WTC11 (cell line): ENCODE measurements at regions not wholly inside any gene's neighbourhood (a gene's known extent, or its start where the extent isn't known, plus 50 kb on each side); places are given as distances from the start of the nearest gene placed in this dataset.
A peak's percentile ranks its signal among the peaks of the same experiment; 100 is the strongest.

ENCODE experiments used
- ATAC-seq: fragments of 200-7000 bp; cut with Tn5 transposase; 2 replicates; pipeline ENCODE4 v1.10.0; 2021; ENCODE audit warnings: mild to moderate bottlenecking, moderate library complexity
- CTCF ChIA-PET: fragments of 300-600 bp; sonication (Branson Sonifier 250); formaldehyde crosslinking; loops from one replicate; lab custom pipeline; 2021; ENCODE audit warnings: antibody characterized with exemption; lab: Charles Lee
- POLR2A ChIA-PET: fragments of 350-600 bp; sonication (Branson Sonifier 250); formaldehyde crosslinking; loops from one replicate; lab custom pipeline; 2021; ENCODE audit warnings: antibody characterized with exemption; lab: Charles Lee
- DNase-seq: peaks from one replicate; pipeline ENCODE4 v3.0.0; 2021; ENCODE audit warnings: low spot score
- H3K27ac Mint-ChIP-seq: 2 replicates; pipeline ENCODE4 v1.8.0; 2021; ENCODE audit warnings: mixed read lengths
- H3K27me3 Mint-ChIP-seq: 2 replicates; pipeline ENCODE4 v1.8.0; 2021; ENCODE audit warnings: low read depth, mild to moderate bottlenecking, moderate library complexity, mixed read lengths
- H3K36me3 Mint-ChIP-seq: 2 replicates; pipeline ENCODE4 v1.8.0; 2021; ENCODE audit warnings: mixed read lengths
- H3K4me1 Mint-ChIP-seq: 2 replicates; pipeline ENCODE4 v1.8.0; 2022; ENCODE audit warnings: mixed read lengths
- H3K4me3 Mint-ChIP-seq: 2 replicates; pipeline ENCODE4 v1.8.0; 2021; ENCODE audit warnings: mild to moderate bottlenecking, moderate library complexity, mixed read lengths
- H3K9me3 Mint-ChIP-seq: 2 replicates; pipeline ENCODE4 v1.8.0; 2021; ENCODE audit warnings: mixed read lengths
- CBFB ChIP-seq: sonication (generic); formaldehyde crosslinking; IDR thresholded peaks from 2 replicates; pipeline ENCODE4 v1.8.1; 2022; ENCODE audit warnings: mild to moderate bottlenecking, low read depth, missing genetic modification reagents
- ESRRA ChIP-seq: sonication (generic); formaldehyde crosslinking; IDR thresholded peaks from 2 replicates; pipeline ENCODE4 v1.8.1; 2022; ENCODE audit warnings: mild to moderate bottlenecking, missing genetic modification reagents, borderline replicate concordance
- ETV6 ChIP-seq: sonication (generic); formaldehyde crosslinking; IDR thresholded peaks from 2 replicates; pipeline ENCODE4 v1.8.1; 2022; ENCODE audit warnings: mild to moderate bottlenecking, missing genetic modification reagents
- JAZF1 ChIP-seq: fragments of 250-450 bp; sonication (Bioruptor Pico); IDR thresholded peaks from 2 replicates; pipeline ENCODE4 v1.9.0; 2021; ENCODE audit warnings: moderate library complexity, mild to moderate bottlenecking, inconsistent platforms
- NR1H2 ChIP-seq: sonication (generic); formaldehyde crosslinking; IDR thresholded peaks from 2 replicates; pipeline ENCODE4 v1.9.0; 2021; ENCODE audit warnings: mild to moderate bottlenecking, moderate library complexity, missing genetic modification reagents
- ZBTB21 ChIP-seq: sonication (generic); formaldehyde crosslinking; IDR thresholded peaks from 2 replicates; pipeline ENCODE4 v1.8.1; 2023; ENCODE audit warnings: mild to moderate bottlenecking, missing genetic modification reagents, borderline replicate concordance
- ZNF138 ChIP-seq: sonication (generic); formaldehyde crosslinking; conservative IDR thresholded peaks from 2 replicates; pipeline ENCODE4 v1.8.1; 2022; ENCODE audit warnings: mild to moderate bottlenecking, moderate library complexity, missing genetic modification reagents
- TF ChIP-seq, protein P1 (sequence below): sonication (generic); formaldehyde crosslinking; IDR thresholded peaks from 2 replicates; pipeline ENCODE4 v1.8.1; 2023; ENCODE audit warnings: mild to moderate bottlenecking, missing genetic modification reagents, moderate library complexity
- TF ChIP-seq, protein P2 (sequence below): sonication (generic); formaldehyde crosslinking; IDR thresholded peaks from 2 replicates; pipeline ENCODE4 v1.8.1; 2022; ENCODE audit warnings: mild to moderate bottlenecking, missing genetic modification reagents, moderate library complexity, borderline replicate concordance
- TF ChIP-seq, protein P3 (sequence below): sonication (generic); formaldehyde crosslinking; IDR thresholded peaks from 2 replicates; pipeline ENCODE4 v1.8.1; 2022; ENCODE audit warnings: mild to moderate bottlenecking, moderate library complexity, missing genetic modification reagents
- TF ChIP-seq, protein P4 (sequence below): fragments of 250-450 bp; sonication (Bioruptor Pico); IDR thresholded peaks from 2 replicates; pipeline ENCODE4 v1.9.0; 2021; ENCODE audit warnings: mild to moderate bottlenecking, borderline replicate concordance
- TF ChIP-seq, protein P5 (sequence below): sonication (generic); formaldehyde crosslinking; IDR thresholded peaks from 2 replicates; pipeline ENCODE4 v1.8.1; 2022; ENCODE audit warnings: missing genetic modification reagents, borderline replicate concordance

DNA sequence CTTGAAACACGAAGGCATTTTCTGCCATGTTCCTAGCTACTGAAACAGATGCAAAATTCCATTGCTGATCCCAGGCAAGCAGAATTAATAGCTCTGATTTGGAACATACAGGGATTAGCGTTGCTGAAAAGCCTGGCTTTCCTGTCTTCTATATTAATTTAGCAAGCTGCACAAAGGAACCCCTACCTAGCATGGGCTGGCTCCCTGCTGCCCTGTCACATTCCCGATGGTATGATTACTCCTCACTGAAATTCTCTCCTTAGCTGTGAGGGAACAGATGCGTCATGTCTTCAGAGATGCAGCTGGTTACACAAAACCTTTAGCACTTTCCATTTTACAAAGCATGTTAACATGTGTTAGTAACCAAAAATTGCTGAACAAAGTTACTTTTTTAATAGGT, 878.9 kb downstream of the TYW1 start:
- H3K4me3 Mint-ChIP-seq: no peak overlapping the region
- no peak for DNase-seq
- POLR2A ChIA-PET: no interaction called here
- TF ChIP-seq ZNF138: no peak
- no peak for TF ChIP-seq NR1H2 (CRISPR knock-in tag)
- no peak for TF ChIP-seq ETV6 (CRISPR knock-in tag)
- TF ChIP-seq, protein P1, sequence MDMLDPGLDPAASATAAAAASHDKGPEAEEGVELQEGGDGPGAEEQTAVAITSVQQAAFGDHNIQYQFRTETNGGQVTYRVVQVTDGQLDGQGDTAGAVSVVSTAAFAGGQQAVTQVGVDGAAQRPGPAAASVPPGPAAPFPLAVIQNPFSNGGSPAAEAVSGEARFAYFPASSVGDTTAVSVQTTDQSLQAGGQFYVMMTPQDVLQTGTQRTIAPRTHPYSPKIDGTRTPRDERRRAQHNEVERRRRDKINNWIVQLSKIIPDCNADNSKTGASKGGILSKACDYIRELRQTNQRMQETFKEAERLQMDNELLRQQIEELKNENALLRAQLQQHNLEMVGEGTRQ: no peak
- TF ChIP-seq ESRRA: no peak
- no peak for TF ChIP-seq ZBTB21 (CRISPR knock-in tag)
- H3K36me3 Mint-ChIP-seq: no peaks in the 10 kb centered on the region
- CTCF ChIA-PET: interaction anchor here (0.6 kb wide), 1 partner anchor 190 kb away, joined by 3 read pairs; no protein-coding TSS in a partner anchor
- no peaks in the 10 kb centered on the region; the same call in 1 of the 2 replicates for H3K27me3 Mint-ChIP-seq
- no peak for ATAC-seq
- H3K4me1 Mint-ChIP-seq: peaks cover 4% of the 10 kb centered on the region
- no peak overlapping the region for H3K27ac Mint-ChIP-seq
- H3K9me3 Mint-ChIP-seq: peaks cover 6% of the 10 kb centered on the region

DNA sequence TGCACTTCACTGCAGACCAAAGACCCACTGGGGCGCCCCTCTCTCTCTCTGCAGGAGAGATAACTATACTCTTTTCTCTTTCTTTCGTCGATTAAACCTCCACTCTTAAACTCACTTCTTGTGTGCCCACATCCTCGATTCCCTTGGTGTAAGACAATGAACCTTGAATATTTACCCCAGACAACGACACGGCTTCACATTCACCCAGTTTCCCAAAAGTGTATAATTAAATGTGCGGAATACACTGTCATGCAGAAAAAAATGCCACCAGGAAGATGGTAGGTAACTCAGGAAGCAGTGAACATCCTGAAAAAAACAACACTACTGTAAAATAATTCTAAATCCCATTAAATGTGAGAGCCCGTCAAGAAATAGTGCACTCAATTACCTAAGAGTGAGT, 882.2 kb downstream of the TYW1 start:
- no peak overlapping the region for H3K4me3 Mint-ChIP-seq
- peaks cover 4% of the 10 kb centered on the region for H3K4me1 Mint-ChIP-seq
- POLR2A ChIA-PET: no interaction called here
- no peak overlapping the region for H3K27ac Mint-ChIP-seq
- H3K36me3 Mint-ChIP-seq: no peaks in the 10 kb centered on the region
- TF ChIP-seq CBFB (CRISPR knock-in tag) (no peak), ZBTB21 (CRISPR knock-in tag) (no peak)
- TF ChIP-seq, protein P2, sequence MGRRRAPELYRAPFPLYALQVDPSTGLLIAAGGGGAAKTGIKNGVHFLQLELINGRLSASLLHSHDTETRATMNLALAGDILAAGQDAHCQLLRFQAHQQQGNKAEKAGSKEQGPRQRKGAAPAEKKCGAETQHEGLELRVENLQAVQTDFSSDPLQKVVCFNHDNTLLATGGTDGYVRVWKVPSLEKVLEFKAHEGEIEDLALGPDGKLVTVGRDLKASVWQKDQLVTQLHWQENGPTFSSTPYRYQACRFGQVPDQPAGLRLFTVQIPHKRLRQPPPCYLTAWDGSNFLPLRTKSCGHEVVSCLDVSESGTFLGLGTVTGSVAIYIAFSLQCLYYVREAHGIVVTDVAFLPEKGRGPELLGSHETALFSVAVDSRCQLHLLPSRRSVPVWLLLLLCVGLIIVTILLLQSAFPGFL: no peak
- TF ChIP-seq, protein P3, sequence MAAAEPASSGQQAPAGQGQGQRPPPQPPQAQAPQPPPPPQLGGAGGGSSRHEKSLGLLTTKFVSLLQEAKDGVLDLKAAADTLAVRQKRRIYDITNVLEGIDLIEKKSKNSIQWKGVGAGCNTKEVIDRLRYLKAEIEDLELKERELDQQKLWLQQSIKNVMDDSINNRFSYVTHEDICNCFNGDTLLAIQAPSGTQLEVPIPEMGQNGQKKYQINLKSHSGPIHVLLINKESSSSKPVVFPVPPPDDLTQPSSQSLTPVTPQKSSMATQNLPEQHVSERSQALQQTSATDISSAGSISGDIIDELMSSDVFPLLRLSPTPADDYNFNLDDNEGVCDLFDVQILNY: no peak
- TF ChIP-seq, protein P4, sequence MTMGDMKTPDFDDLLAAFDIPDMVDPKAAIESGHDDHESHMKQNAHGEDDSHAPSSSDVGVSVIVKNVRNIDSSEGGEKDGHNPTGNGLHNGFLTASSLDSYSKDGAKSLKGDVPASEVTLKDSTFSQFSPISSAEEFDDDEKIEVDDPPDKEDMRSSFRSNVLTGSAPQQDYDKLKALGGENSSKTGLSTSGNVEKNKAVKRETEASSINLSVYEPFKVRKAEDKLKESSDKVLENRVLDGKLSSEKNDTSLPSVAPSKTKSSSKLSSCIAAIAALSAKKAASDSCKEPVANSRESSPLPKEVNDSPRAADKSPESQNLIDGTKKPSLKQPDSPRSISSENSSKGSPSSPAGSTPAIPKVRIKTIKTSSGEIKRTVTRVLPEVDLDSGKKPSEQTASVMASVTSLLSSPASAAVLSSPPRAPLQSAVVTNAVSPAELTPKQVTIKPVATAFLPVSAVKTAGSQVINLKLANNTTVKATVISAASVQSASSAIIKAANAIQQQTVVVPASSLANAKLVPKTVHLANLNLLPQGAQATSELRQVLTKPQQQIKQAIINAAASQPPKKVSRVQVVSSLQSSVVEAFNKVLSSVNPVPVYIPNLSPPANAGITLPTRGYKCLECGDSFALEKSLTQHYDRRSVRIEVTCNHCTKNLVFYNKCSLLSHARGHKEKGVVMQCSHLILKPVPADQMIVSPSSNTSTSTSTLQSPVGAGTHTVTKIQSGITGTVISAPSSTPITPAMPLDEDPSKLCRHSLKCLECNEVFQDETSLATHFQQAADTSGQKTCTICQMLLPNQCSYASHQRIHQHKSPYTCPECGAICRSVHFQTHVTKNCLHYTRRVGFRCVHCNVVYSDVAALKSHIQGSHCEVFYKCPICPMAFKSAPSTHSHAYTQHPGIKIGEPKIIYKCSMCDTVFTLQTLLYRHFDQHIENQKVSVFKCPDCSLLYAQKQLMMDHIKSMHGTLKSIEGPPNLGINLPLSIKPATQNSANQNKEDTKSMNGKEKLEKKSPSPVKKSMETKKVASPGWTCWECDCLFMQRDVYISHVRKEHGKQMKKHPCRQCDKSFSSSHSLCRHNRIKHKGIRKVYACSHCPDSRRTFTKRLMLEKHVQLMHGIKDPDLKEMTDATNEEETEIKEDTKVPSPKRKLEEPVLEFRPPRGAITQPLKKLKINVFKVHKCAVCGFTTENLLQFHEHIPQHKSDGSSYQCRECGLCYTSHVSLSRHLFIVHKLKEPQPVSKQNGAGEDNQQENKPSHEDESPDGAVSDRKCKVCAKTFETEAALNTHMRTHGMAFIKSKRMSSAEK (CRISPR knock-in tag): no peak
- no peaks in the 10 kb centered on the region; the same call in 1 of the 2 replicates for H3K27me3 Mint-ChIP-seq
- H3K9me3 Mint-ChIP-seq: peaks cover 6% of the 10 kb centered on the region
- DNase-seq: no peak
- CTCF ChIA-PET: no interaction called here
- ATAC-seq: no peak

DNA sequence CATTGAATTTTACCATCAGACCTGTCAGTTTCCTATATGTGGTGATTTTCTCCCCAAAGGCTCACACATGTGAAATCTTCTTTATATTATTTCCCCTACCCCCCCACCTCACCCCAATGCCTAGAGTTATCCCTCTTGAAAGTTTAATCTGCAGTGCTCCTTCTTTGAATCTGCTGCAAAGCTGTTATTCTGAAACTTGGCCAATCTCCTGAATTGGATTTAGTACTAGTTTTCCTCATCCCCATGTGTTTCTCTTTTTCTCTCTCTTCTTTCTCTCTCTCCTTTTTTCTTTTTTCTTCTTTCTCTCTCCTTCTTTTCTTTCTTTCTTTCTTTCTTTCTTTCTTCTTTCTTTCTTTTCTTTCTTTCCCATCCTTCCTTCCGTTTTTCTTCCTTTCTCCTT, 886.2 kb downstream of the TYW1 start:
- no peak for DNase-seq
- no peak overlapping the region for H3K4me3 Mint-ChIP-seq
- peaks cover 5% of the 10 kb centered on the region for H3K27me3 Mint-ChIP-seq
- no peak for ATAC-seq
- CTCF ChIA-PET: no interaction called here
- H3K9me3 Mint-ChIP-seq: peaks cover 32% of the 10 kb centered on the region
- H3K36me3 Mint-ChIP-seq: peaks cover 23% of the 10 kb centered on the region
- H3K4me1 Mint-ChIP-seq: peaks cover 4% of the 10 kb centered on the region
- H3K27ac Mint-ChIP-seq: no peak overlapping the region
- POLR2A ChIA-PET: no interaction called here
- no peak for TF ChIP-seq JAZF1 (CRISPR knock-in tag)
- TF ChIP-seq, protein P5, sequence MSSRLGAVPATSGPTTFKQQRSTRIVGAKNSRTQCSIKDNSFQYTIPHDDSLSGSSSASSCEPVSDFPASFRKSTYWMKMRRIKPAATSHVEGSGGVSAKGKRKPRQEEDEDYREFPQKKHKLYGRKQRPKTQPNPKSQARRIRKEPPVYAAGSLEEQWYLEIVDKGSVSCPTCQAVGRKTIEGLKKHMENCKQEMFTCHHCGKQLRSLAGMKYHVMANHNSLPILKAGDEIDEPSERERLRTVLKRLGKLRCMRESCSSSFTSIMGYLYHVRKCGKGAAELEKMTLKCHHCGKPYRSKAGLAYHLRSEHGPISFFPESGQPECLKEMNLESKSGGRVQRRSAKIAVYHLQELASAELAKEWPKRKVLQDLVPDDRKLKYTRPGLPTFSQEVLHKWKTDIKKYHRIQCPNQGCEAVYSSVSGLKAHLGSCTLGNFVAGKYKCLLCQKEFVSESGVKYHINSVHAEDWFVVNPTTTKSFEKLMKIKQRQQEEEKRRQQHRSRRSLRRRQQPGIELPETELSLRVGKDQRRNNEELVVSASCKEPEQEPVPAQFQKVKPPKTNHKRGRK (CRISPR knock-in tag): peak; percentile 56; the same call in 1 of the 2 replicates
